ENCODE measurements at regions not wholly inside any gene's neighbourhood (a gene's known extent, or its start where the extent isn't known, plus 50 kb on each side); places are given as distances from the start of the nearest gene placed in this dataset.

- TF ChIP-seq CTCF (conservative IDR thresholded peaks at IDR 0.05) (no peak), EZH2 (IDR thresholded peaks at IDR 0.05; ENCODE audit: low read depth) (no peak)
These were observed 131.3 kb downstream of the CEBPB start for GRCh38 chr20:50321797-50322480.

All from PC-9 (cell line).